Esophagus squamous epithelium (tissue), 5 donors: ENCODE measurements at regions not wholly inside any gene's neighbourhood (a gene's known extent, or its start where the extent isn't known, plus 50 kb on each side); places are given as distances from the start of the nearest gene placed in this dataset.
A peak's percentile ranks its signal among the peaks of the same experiment; 100 is the strongest.

ENCODE experiments used
- DNase-seq: peaks from one replicate; lab custom pipeline; 2025; lab: John Stamatoyannopoulos, UW
- H3K27ac ChIP-seq, 4 donors: fragments of 200-600 bp; sonication (generic); one replicate each; pipeline ENCODE4 v1.5.1; 2016 to 2019; ENCODE audit warnings: mild to moderate bottlenecking in 1 of 4
- H3K27me3 ChIP-seq, 4 donors: fragments of 200-600 bp; sonication (generic); 1 replicate in 3 of 4; 2 replicates in 1 of 4; pipeline versions ENCODE4 v1.5.1 to v1.6.0; 2017 to 2021; ENCODE audit warnings: antibody characterized with exemption in 1 of 4
- H3K36me3 ChIP-seq, 3 donors: fragments of 200-600 bp; sonication (generic); one replicate each; pipeline ENCODE4 v1.5.1; 2016 to 2019
- H3K4me1 ChIP-seq, 3 donors: fragments of 200-600 bp; sonication (generic); one replicate each; pipeline ENCODE4 v1.5.1; 2017 to 2019
- H3K4me3 ChIP-seq, 4 donors: fragments of 200-600 bp; sonication (generic); 1 replicate in 3 of 4; 2 replicates in 1 of 4; pipeline ENCODE4 v1.5.1; 2016 to 2019; ENCODE audit warnings: mild to moderate bottlenecking in 2 of 4, moderate library complexity in 1 of 4
- H3K9me3 ChIP-seq, 3 donors: fragments of 200-600 bp; sonication (generic); one replicate each; pipeline ENCODE4 v1.5.1; 2016 to 2019
- CTCF ChIP-seq, 6 experiments: fragments of 450-650 bp in 4 of 6; fragments of 200-600 bp in 2 of 6; sonication (generic) in 2 of 6; IDR thresholded peaks; one replicate each; pipeline ENCODE4 v1.5.1; 2016 to 2019; ENCODE audit warnings: antibody characterized with exemption in 6 of 6, mild to moderate bottlenecking in 4 of 6, moderate library complexity in 4 of 6
- POLR2A ChIP-seq, 4 donors: fragments of 450-650 bp; IDR thresholded peaks; one replicate each; pipeline ENCODE4 v1.6.1; 2017; ENCODE audit warnings: antibody characterized with exemption in 4 of 4, mild to moderate bottlenecking in 4 of 4, moderate library complexity in 3 of 4
- WGBS, 2 donors: methylation state at CpG; one replicate each; pipeline ENCODE4 v1.1.5; 2018; 5-methylcytosine and 5-hydroxymethylcytosine counted together
- intact Hi-C: fragments of 100-400 bp; cut with DNase I; formaldehyde crosslinking; loops from one replicate; pipeline ENCODE4 v1.15.0; 2022
- donor health status: DM: yes; HTN: yes; CAD: no.

- intact Hi-C loops, result no loop called here
- Histone ChIP-seq H3K36me3 (no peaks in the 10 kb centered on the region), H3K4me3 (no peak overlapping the region), H3K27me3 (no peaks in the 10 kb centered on the region), H3K9me3 (no peaks in the 10 kb centered on the region), H3K4me1 (no peaks in the 10 kb centered on the region), H3K27ac (no peak overlapping the region)
- TF ChIP-seq POLR2A (IDR thresholded peaks at IDR 0.05) (no peak), CTCF (IDR thresholded peaks at IDR 0.05) (no peak)
- WGBS, 2 donors, result 85 to 100% methylated on average over 1 of the region's 1 CpG
- DNase-seq, result no peak
Observed at GRCh38 chr12:91944637-91945036, 201.0 kb downstream of the BTG1 start.

GRCh38 chr12:91940826-91941570 is 204.6 kb downstream of the BTG1 start:
- no peak overlapping the region for H3K4me3 ChIP-seq
- peaks cover 0 to 16% (median 0%) of the 10 kb centered on the region in 3 donors for H3K4me1 ChIP-seq
- intact Hi-C loops, result no loop called here
- no peak overlapping the region for H3K27ac ChIP-seq
- 57 to 84% methylated on average over 1 of the region's 1 CpG for WGBS, 2 donors
- no peaks in the 10 kb centered on the region for H3K36me3 ChIP-seq
- no peak for DNase-seq
- H3K9me3 ChIP-seq, result no peaks in the 10 kb centered on the region
- H3K27me3 ChIP-seq, result no peaks in the 10 kb centered on the region
- TF ChIP-seq CTCF (IDR thresholded peaks at IDR 0.05), result no peak
- TF ChIP-seq POLR2A (IDR thresholded peaks at IDR 0.05), result no peak

- no peak overlapping the region for H3K4me3 ChIP-seq
- no peaks in the 10 kb centered on the region for H3K9me3 ChIP-seq
- no peak for DNase-seq
- no peaks in the 10 kb centered on the region for H3K27me3 ChIP-seq
- TF ChIP-seq POLR2A (IDR thresholded peaks at IDR 0.05) (no peak), CTCF (IDR thresholded peaks at IDR 0.05) (no peak)
- no peak overlapping the region for H3K27ac ChIP-seq
- H3K4me1 ChIP-seq, result peaks cover 0 to 21% (median 0%) of the 10 kb centered on the region in 3 donors
- 94 to 100% methylated on average over 1 of the region's 1 CpG for WGBS, 2 donors
- intact Hi-C loops, result no loop called here
- no peaks in the 10 kb centered on the region for H3K36me3 ChIP-seq
Observed at GRCh38 chr12:91940322-91940721, 205.3 kb downstream of the BTG1 start.

GRCh38 chr12:91937706-91938105 is 207.9 kb downstream of the BTG1 start:
- H3K4me1 ChIP-seq, result peaks cover 0 to 32% (median 0%) of the 10 kb centered on the region in 3 donors
- no peaks in the 10 kb centered on the region for H3K27me3 ChIP-seq
- no peak for TF ChIP-seq CTCF (IDR thresholded peaks at IDR 0.05)
- TF ChIP-seq POLR2A (IDR thresholded peaks at IDR 0.05), result no peak
- no peak overlapping the region for H3K27ac ChIP-seq
- WGBS, 2 donors, result 75 to 85% methylated on average over 1 of the region's 1 CpG
- H3K9me3 ChIP-seq, result no peaks in the 10 kb centered on the region
- no peak overlapping the region for H3K4me3 ChIP-seq
- H3K36me3 ChIP-seq, result no peaks in the 10 kb centered on the region
- intact Hi-C loops, result no loop called here
- DNase-seq, result no peak

- WGBS, 2 donors, result 44 to 50% methylated on average over 1 of the region's 1 CpG
- peak overlapping the region in 1 of 4 donors; percentile 54 for H3K27ac ChIP-seq
- peaks cover 0 to 35% (median 0%) of the 10 kb centered on the region in 3 donors for H3K4me1 ChIP-seq
- no peak for DNase-seq
- H3K27me3 ChIP-seq, result no peaks in the 10 kb centered on the region
- no peak overlapping the region for H3K4me3 ChIP-seq
- TF ChIP-seq CTCF (IDR thresholded peaks at IDR 0.05) (no peak), POLR2A (IDR thresholded peaks at IDR 0.05) (no peak)
- no peaks in the 10 kb centered on the region for H3K9me3 ChIP-seq
- intact Hi-C loops, result no loop called here
- no peaks in the 10 kb centered on the region for H3K36me3 ChIP-seq
Observed at GRCh38 chr12:91937009-91937408, 208.6 kb downstream of the BTG1 start.
